NCI-H2029 (cell line): ENCODE measurements at regions not wholly inside any gene's neighbourhood (a gene's known extent, or its start where the extent isn't known, plus 50 kb on each side); places are given as distances from the start of the nearest gene placed in this dataset.

ENCODE experiments used
- DNase-seq: peaks from one replicate; lab custom pipeline; 2025; lab: John Stamatoyannopoulos, UW

GRCh38 chr4:171759274-171759673 lies 53.9 kb upstream of the GALNTL6 start:
- DNase-seq = no peak

DNA sequence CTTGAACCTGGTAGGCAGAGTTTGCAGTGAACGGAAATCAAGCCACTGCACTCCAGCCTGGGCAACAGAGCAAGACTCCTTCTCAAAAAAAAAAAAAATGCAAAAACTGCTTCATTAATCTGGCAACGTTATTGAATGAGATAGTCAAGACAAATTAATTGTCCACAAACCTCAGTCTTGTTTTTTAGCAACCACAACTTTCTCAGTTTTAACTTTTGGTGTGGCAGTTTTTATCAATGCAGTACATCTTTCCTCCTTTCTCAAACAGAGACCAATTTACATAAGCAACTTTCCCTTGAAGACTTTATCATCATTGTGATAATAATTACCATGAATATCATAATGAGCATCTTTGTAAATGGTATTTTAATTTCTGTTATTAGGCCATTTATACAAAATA lies 61.7 kb upstream of the GALNTL6 start:
- no peak for DNase-seq

DNA sequence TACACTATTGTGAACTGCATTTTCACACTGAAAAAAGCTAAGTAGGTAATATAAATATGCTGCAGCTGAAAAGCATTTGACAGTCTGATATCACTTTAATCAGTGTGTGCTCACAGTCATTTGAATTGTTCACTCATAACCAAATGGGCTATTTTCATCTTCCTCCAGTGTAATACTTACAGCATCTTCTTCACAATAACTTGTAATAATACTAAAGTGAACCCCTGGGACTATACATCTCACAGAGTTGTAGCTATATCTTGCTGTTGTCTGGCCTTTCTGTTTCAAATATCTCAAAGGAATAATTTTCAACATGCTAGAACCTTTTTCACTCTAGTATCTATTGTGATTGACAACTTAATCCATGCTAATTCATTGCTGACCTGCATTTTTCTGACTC lies 66.8 kb upstream of the GALNTL6 start:
- DNase-seq = no peak

GRCh38 chr4:171742436-171742835 lies 70.8 kb upstream of the GALNTL6 start:
- no peak for DNase-seq

DNA sequence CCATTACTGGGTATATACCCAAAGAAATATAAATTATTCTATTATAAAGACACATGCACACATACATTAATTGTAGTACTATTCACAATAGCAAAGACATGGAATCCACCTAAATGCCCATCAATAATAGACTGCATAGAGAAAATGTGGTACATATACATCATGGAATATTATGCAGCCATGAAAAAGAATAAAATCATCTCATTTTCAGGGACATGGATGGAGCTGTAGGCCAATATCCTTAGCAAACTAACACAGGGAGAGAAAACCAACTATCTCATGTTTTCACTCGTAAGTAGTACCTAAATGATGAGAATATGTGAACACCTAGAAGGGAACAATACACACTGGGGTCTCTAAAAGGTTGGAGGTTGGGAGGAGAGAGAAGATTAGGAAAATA lies 86.0 kb upstream of the GALNTL6 start:
- DNase-seq = no peak

GRCh38 chr4:171721937-171722336 lies 91.3 kb upstream of the GALNTL6 start:
- DNase-seq = no peak

GRCh38 chr4:171719691-171720090 lies 93.5 kb upstream of the GALNTL6 start:
- DNase-seq = no peak

GRCh38 chr4:171718665-171719064 lies 94.5 kb upstream of the GALNTL6 start:
- DNase-seq = no peak

DNA sequence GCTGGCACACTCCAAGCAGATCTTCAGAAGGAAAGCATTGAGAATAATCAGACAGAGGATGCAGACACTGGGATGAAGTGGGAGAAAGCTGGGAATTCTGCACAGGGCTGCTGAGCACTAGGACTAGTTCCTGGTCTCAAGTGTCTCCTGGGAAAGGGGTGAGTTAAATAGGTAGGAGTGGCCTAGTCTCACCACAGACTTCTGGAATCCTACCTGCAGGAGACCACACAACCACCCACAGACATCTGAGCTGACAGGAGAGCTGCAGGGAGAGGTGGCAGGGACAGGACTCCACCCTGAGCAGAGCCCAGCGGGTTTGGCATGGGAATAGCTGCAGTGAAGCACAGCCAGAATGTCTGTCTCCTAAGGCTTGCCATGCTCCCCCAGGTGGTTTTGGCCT lies 95.1 kb upstream of the GALNTL6 start:
- no peak for DNase-seq

- no peak for DNase-seq
Observed at GRCh38 chr4:171717231-171717741, 95.9 kb upstream of the GALNTL6 start.

GRCh38 chr4:171715973-171716372 lies 97.2 kb upstream of the GALNTL6 start:
- DNase-seq = no peak

DNA sequence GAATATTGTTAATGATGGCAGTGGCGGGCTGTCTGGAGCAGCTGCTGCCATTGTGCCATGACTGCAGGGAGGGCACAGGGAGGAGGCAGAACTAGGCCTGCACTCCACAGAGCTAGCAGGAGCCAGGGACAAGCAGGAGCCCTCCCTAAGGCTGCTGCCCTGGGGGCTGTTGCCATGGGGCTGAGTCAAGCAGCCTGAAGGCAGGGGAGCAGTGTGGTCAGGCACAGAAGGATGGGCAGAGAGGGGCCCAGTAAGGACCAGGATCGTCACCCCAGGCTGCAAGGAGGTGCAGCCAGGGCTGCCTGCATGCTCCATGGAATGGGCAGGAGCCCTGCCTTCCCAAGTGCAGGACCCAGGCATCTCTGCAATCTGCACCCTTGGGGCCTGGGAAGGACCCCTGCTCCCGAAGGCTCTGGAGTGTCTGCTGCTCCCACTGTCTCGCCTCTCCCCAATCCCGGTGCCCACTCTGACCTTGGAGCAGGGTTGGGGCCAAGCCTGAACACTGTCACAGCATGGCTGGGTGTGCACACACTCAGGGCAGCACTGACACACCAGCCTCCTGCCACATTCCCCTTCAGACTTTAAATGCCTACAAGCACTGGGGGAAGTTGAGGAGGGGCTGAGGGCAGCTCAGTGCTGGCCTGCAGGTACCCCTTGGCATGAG lies 98.3 kb upstream of the GALNTL6 start:
- DNase-seq = no peak

GRCh38 chr4:171710743-171711142 lies 102.5 kb upstream of the GALNTL6 start:
- no peak for DNase-seq

DNA sequence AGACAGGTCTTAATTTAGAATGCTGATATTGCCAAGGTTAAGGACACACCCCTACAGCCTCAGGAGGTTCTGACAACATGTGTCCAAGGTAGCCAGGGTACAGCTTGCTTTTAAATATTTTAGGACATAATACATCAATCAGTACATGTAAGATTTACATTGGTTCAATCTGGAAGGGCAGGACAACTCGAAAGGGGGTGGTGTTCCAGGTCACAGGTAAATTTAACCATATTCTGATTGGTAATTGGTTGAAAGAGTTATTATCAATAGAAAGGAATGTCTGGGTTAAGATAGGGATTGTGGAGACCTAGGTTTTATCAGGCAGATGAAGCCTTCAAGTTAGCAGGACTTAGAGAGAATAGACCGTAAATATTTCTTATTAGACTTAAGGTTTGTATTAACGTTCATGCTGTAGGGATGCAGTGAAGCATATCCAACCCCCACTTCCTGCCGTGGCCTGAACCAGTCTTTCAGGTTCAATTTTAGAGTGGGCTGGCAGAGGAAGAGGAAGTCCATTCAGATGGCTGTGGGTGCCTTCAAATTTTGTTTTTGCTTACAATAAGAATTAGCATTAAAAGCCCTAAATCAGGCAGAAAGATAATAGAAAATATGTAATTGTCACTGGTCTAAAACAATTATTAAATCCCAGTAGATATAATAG lies 136.5 kb upstream of the GALNTL6 start:
- DNase-seq = no peak

- no peak for DNase-seq
Observed at GRCh38 chr4:171674781-171675180, 138.4 kb upstream of the GALNTL6 start.

DNA sequence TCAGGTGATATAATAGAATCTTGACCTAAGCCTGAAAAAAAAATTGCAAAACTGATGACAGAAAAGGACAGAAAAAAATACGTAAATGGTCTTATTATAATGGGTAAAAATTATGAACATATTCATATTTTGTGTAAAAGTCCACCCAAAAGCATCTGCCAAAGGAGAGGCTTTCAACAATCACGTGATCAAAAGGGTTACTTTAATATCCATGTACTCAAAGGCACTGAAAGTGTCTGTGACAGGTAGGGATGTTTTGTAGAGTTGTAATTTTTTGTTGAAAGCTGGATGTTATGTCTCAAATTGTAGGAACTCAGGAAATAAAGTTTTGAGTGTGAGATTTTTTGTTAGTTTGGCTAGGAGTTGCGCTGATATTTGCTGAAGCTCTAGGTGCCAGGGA lies 144.8 kb upstream of the GALNTL6 start:
- DNase-seq = no peak

GRCh38 chr4:171667906-171668305 lies 145.3 kb upstream of the GALNTL6 start:
- no peak for DNase-seq

DNA sequence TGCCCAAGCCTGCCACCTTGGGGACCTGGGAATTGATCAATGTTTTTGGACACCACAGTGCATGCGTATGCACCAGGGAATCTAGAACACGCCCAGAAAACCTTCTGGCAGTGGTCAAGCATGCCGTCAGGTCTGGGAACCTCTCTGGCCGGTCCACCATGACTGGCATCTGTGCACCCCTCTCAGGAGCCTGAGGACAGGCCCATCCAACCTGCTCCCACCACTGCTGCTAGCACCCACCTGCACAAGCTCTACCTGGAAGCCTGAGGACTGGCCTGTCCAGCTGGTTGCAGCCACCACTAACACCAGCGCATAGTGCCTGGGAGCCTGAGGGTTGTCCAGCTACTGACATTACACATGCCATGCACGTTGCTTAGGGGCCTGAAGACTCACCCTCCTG lies 162.1 kb upstream of the GALNTL6 start:
- no peak for DNase-seq

DNA sequence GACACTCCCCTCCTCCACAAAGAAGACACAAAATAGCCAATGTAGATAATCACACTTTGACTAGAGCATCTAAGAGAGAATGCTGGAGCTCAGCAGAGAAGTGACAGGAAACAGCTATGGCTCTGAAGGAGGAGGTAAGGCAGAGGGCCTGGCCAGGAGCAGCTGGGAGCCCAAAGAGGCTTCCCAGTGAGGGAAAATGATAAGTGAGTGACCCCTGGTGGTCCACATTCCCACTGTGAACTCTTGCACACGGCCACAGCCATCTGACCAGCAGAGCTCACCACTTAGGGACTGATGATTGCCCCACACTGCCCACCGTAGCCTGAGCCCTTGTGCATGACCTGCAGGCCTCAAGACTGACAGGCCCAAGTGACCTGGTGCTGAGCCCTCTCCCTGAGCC lies 162.7 kb upstream of the GALNTL6 start:
- no peak for DNase-seq

GRCh38 chr4:171648926-171649325 lies 164.3 kb upstream of the GALNTL6 start:
- no peak for DNase-seq

DNA sequence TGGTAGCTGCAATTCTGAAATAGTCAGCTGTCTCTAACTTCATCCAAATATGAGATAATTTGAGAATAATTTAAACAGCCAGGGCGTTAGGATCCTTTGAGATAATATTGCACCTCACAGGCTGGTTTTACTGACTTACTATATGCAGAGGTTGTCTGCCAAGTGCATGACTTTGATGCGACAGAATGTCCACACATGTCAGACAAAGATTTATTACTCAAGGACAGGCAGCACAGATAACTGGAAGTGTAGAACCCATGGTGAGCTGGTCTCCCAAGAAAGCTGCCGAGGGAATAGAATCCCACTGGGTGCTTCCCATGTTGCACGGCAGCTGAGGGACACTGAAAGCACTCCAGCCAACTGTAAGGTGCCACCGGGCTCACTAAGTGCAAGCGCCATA lies 166.2 kb upstream of the GALNTL6 start:
- no peak for DNase-seq

DNA sequence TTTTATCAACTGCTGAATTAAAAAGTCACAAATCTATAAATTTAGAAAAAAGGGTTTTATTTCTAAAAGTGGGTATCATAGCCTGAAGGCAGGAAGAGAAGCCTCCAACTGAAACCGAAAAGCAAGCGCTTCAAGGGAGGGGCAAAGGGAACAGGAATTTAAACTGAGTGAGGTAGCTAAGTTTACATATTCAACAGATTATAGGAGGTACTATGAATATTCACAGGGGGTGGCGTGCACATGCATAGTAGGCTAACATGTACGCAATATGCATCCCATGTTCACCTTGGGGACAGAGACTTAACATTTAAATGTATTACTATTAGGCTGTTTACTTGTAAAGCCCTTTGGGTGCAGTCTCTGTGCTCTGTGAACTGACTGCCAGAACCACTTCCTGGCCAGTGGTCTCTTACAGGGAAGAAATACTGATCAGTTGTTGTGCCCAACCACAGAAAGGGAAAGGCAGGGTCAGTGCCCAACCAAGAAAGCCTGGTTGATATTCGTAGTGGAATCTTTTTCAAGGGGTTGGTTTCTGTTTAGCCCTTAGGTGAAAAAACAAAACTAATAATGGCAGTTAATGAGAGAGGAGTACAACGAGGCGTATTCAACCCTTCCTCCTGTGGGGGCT lies 168.7 kb upstream of the GALNTL6 start:
- no peak for DNase-seq

GRCh38 chr4:171639540-171639939 lies 173.7 kb upstream of the GALNTL6 start:
- no peak for DNase-seq
